HG03280 (cell line): ENCODE measurements at regions not wholly inside any gene's neighbourhood (a gene's known extent, or its start where the extent isn't known, plus 50 kb on each side); places are given as distances from the start of the nearest gene placed in this dataset.

Experiments
- ATAC-seq: cut with Tn5 transposase; IDR thresholded peaks from one replicate; pipeline ENCODE4 v1.9.1; 2021; ENCODE audit warnings: mild to moderate bottlenecking, moderate library complexity; ENCODE audit not compliant: unreplicated experiment

DNA sequence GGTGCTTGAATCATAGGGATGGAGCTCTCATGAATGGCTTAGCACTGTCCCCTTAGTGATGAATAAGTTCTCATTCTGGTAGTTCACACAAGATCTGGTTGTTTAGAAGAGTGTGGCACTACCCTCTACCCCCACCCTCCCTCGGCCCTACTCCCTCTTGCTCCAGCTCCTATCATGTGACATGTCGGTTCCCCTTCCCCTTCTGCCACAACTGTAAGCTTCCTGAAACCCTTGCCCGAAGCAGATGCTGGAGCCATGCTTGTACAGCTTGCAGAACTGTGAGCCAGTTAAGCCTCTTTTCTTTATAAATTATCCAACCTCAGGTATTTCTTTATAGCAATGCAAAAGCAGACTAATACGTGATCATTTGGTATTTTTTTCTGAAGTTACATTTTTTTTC, 1012.6 kb downstream of the BCL11A start:
- ATAC-seq: no peak

DNA sequence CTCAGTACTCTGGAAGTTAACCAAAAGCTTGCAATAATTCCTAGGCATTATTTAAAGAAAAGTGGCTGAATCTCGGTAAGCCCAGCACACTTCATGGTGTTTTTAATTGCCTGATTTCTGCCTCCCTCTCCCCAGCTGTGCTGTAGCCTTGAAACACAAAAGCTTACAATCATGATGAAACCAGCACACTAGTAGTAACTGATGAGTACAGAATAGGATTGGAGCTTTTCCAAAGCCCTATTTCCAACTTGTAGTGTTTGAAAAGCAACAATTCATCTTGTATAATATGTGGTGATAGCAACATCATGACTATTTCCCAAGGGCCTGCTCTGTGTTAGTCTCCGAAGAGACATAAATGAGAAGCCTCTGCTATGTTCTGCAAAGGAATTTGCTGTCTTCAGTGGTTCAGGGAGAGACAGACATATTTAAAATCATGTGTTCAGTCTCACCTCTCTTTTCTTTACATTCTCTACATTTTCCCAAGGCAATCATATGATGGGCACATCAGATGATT, 1015.0 kb downstream of the BCL11A start:
- no peak for ATAC-seq

DNA sequence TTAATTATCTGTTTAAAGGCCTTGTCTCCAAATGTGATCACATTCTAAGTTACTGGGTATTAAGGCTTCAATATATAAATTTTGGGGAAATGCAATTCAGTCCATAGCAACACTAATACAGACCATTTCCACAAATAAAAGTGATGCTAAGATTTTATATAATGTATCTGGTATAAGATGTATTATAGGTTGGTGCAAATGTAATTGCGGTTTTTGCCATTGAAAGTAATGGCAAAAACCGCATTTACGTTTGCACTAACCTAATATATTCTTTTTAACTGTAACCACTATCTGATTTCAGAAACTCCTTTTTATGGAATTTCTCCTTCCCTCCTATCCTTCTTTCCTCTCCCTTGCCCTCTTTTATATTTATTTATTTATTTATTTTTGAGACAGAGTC, 1020.6 kb downstream of the BCL11A start:
- no peak for ATAC-seq

DNA sequence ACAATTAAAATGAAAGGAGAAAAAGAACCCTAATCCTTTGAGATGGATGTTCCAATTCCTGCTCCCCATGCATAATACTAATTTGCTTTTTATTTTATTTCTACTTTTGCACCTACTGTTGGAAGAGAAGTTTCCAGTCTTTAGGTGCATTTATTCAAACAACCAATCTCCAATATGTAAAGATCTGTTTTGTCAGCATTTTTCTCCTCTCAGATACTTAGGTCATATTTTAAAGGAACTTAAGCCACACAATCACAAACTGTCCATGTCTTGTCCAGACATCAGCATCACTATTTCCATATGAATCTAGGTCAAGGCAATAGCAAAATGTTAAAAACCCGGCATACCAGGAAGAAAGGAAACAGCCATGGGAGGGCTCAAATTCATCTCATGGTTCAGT, 1023.2 kb downstream of the BCL11A start:
- no peak for ATAC-seq

DNA sequence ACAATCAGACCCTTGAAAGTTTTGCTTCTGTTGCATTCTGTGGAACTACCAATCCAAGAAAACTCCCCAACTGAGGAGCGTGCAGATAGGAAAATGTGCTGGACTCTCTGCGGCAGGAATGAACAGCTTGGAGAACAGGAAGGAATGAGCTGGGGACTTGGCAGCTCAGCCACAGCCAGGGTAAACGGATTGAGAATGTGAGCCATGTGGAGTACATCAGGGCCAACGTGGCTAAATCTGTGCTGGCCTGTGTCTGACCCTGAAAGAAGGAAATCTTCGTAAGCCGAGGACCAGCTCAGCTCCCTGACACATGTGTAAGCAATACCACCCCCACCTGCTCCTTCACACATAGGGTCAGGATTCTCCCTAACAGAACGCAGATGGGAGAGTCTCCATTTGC, 1023.7 kb downstream of the BCL11A start:
- no peak for ATAC-seq

DNA sequence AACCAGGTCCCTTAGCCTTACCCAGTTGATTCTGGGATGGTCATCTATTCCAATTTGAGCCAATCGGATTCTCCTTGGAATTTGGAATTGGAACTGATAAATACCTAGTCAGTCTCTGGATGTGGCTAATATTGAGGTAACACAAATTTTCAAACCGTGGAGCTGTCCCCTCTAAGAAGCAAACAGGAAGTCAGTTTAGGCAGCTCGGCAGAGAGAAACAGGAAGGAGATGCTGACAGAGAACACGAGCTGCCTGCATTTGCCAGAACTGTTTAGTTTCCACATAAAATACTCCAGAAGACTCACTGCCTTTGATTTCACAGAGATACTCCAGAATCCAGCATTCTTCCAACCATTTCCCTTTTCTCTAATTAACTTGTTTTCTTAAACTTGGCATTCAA, 1024.9 kb downstream of the BCL11A start:
- ATAC-seq: no peak

DNA sequence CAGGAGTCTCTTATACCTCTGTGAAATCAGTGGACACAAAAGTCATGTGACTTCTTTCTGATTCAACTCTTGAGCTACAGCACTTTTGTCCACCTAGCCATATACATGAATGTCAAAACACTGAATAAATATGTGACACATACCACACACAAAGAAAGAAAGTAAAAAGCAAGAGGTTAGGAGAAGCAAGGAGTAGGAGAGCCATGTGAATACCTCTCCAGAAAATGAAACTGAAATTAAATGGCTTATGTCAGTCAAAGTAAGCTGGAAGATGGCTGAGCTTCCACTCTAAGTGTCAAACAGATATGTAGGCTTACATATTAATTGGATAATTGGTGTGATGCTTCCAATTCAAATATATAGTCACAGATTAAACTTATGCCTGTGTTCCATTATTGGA, 1050.5 kb downstream of the BCL11A start:
- no peak for ATAC-seq

DNA sequence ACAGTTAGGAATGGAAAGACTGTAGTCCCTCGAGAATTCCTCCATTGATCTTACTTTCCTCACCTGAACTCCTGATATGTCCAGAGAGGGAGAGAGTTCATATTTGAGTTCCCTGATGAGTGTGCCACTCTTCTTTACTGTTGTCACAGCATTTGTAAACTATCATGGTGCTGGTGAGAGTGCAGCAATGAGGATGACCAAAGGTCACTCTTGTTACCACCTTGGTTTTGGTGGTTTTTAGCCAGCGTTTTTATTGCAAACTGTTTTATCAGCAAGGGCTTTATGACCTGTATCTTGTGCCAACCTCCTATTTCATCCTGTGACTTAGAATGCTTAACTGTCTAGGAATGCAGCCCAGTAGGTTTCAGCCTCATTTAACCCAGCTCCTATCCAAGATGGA, 1062.5 kb downstream of the BCL11A start:
- no peak for ATAC-seq

DNA sequence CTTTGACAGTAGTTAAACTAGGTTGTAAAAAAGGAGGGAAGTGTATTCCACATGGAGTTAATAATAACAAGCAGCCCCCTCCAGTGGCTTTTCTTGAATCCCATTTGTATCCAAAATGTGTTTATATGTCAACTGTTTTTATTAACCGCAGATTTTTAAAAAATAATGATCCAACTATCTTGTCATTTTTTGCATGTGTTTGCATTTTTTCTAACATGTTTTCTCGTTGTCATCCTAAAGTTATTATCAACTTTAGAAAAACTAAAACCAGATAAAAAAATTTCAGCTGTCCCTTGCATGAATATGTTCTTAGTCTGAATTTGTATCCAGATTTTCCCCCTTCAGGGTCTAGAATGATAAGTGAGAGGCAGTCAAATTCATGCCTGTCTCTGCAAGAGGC, 1063.3 kb downstream of the BCL11A start:
- ATAC-seq: no peak

DNA sequence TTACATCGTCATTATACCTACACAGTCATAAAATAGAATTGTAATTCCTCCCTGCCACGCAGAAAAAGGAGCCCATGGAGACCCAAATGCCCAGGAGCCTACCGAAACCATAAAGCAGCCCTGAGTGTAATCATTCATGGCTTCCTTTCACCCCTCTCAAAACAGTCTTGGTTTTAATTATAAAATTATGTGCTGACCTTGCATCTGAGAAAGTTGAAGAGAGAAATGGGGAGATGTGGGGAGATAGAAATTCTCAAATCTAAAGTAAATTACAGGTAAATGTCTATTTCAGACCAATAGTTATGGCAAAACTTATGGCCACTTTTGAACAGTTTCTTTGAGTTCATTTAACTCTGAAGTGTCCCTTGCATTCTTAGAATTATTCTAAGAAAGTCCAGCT, 1068.8 kb downstream of the BCL11A start:
- ATAC-seq: no peak

DNA sequence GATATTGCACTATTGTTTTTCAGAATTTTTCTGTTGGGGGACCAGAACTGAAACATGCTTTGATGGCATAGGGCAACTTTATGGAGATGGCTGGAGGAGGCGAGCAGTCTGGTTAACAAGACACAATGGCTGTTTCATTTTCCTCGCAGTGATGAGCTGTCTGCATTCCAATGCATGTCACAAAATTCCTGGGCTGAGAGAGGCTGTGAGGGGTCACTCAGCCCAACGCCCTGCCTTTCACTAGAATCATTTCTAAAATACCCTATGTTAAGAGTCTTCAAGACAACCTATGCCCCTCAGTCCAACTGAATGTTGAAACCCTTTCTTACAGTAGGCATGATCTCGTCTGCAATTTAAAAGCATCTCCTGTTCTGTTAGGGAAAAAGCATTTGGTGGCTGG, 1090.0 kb downstream of the BCL11A start:
- ATAC-seq: no peak

DNA sequence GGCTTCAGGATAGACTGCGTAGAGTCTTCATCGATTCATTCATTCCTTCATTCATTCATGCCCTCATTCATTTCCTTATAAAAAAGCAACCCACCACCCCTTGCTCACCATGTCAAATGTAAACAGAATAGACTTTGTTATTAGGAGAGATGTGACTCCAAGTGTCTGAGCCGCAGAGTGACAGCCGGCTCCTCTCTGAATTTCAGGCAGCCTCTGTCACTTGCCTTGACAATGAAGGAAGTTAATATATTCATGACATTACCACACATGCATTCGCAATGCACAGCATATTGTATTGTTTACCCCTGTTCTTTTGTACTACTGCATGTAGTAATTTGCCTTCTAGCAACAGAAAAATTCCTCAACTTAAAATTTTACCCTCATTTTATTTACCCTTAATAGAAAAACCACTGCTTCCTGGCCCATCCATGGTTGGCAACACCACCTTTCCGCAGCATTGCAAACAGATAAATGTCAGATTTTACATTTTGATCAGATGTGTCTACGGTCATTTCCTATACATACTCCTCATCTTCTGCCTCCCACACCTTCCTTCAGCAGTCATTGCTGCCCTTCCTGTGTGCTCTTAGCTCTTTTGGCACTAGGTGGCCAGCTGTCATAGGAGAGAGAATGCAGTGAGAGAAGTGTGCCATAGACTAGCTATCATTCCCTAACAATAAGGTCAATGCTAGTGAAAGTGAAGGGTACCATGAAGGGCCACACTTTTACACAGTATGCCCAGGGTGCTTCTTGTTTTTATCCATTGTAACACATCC, 1090.8 kb downstream of the BCL11A start:
- no peak for ATAC-seq

DNA sequence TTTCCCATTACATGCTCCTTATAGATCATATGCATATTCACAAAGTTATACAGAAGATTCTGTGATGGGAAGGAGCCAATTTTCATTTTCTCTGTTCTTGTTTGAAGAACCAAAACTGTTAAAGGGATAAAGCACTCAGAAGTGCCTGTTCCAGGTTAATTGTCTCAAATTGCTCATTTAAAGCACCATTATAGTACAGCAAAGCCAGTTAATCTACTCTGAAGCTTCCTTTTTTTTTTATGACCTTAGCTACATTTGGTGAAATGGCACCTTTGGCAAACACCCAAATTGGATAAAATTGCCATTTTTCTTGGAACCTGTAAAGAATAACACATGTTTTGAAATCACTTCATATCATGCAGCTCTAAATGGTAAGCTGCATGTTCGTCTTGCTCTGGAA, 1092.3 kb downstream of the BCL11A start:
- no peak for ATAC-seq

DNA sequence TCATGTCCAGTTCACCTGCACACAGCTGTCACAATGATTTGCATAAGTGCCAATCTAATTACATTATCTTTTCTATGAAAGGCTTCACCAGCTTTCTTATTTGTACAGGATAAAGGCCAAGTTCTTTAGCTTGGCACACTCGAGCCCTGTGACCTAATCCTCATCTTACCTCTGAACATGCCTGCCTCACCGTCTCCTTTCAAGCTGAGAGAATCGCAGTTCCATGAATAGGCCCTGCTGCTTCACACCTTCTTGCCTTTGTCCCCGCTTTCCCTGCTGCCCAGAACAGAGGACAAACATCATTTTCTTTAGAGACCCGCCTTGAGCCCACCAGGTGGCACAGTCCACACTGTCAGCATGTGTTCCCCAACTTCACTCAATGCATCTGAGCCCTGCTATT, 1094.7 kb downstream of the BCL11A start:
- no peak for ATAC-seq

DNA sequence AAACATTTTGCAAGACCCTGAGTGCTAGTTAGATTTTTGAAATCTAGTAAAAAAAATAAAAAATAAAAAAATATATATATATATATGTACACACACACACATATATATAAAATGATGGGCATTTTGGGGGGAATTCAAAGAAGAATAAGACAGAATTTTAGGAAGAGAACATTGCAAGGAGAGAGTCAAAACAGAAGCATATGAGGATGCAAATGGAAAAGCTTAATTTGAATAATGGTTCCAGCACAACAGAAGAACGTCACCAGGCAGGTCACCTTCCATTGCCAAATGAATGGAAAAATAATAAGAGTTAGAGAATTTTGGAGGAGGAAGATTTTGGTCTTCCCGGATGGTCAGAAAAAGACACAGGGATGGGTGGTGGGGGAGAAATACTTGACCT, 1097.2 kb downstream of the BCL11A start:
- ATAC-seq: no peak

DNA sequence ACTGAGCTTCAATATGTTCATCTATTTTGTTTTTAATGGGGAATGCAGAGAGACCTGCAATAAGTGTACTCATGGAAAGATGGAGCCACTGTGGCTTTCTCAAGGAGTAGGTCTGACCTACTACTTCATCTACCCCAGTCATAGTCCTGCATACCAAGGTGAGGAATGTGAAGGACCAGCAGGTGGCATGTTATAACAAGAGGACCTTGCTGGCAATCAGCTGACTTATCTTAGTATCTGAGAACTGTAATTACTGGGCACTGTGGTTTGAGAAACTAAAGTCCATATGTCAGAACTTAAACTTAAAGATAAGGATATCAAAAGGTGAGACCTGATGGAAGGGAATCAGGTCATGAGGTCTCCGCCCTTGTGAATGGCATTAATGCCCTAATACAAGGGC, 1104.2 kb downstream of the BCL11A start:
- ATAC-seq: no peak

DNA sequence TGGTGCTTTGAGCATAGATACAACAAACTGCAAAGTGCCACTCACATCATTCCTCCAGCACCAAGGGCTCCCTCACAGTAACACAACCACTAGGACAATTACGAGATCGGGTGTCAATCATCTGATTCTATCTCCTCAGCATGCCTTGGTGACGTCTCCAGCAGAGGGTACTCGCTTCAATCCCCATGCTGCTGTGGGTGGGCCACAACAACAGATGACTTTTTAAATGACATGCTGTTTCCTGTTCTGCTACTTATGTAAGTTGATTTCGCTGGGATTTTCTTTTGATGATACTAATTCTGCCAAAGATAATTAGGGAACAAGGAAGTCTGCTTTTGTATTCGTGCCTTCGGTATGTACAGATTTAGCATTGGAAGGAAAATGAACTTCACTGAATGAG, 1113.0 kb downstream of the BCL11A start:
- no peak for ATAC-seq

DNA sequence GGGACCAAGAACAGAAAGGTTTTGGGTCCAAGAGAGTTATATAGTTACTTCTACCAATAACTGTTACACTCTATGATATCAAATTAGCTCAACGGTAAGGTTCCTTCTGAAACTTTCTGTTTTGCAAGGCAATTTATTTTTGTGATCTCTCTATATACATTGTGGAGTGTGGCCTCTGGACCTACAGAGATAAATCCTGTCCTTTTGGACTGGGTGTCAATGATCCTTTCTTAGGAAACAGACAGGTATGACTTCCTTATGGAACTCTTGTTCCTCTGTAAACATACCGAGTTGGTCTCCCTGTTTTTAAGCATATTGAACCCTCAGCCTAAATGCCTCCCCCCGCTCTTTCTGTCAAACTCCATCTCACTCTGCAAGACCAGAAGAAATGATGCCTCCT, 1117.8 kb downstream of the BCL11A start:
- ATAC-seq: no peak

DNA sequence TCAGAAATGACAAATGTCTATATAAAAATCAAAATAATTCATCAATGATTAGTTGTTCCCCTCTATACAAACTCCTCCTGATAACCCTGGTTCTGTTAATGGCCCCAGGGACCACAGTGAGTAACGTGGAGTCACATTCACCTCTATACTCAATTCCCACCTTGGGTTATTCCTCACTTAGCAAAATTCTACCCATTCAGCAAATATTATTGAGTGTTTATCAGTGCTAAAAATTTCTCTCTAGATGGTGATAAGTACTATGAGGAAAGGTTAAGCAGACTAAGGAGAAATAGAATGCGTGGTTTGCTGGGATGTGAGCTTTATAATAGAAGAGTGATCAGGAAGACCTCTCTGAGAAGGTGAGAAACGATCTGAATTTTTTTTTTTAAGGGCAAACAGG, 1124.5 kb downstream of the BCL11A start:
- no peak for ATAC-seq

DNA sequence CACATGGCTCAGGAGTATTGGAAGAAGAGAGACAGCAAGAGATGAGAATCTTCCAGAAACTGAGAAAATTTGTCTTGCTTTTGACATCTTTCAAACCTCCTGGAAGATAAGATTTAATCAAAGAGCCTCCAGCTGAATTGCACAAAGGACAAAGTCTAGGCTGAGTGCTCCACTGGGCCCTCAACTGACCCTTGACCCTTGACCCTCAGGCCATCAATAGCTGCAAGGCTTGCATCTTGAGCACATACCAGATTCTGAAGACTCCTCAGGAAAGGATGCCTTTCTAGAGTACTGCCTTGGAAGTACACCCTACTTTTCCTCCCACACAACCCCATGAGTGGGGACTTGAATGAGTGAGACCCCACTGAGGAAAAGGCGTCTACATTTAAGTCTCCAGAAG, 1125.5 kb downstream of the BCL11A start:
- no peak for ATAC-seq

DNA sequence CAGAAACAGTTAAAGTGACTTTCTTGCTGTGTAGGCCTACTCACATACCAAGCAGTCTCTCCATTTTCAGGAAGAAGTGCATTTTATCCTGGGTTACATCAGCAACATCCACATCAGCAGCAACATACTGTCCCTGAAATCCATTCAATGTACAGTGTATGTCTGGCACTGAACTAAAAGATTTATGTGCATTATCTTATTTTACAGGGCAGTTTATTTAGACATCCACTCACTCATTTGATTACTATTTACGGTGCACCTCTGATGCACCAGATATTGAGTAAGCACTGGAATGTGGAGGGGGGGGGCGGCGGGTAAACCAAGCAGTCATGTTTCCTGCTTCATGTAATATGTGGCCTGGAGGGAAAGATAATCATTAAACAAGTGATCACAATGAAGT, 1128.2 kb downstream of the BCL11A start:
- no peak for ATAC-seq

DNA sequence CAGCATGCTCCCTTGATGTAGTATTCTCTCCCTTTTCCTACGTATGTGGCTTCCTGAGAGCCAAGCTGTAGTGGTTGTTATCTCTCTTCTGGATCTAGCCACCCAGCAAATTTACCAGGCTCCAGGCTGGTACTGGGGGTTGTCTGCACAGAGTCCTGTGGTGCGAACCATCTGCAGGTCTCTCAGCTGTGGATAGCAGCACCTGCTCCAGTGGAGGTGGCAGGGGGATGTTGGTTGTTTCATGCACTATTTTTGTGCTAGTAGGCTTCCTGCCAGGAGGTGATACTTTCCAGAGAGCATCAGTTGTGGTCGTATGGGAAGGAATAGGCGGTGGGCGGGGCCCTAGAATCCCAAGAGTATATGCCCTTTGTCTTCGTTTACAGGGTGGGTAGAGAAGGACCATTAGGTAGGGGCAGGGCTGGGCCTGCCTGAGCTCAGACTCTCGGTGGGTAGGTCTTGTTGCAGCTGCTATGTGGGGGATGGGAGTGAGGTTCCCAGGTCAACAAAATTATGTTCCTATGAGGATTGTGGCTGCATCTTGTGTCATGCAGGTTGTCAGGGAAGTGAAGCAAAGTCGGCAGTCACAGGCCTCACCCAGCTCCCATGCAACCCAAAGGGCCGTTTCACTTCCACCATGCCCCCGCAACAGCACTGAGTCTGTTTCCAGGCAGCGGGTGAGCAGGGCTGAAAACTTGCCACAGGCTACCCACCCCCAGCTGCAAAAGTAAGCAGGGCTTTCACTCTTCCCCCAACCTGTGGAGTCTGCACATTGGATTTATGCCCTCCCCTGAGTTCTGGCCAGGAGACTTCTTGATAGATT, 1139.5 kb downstream of the BCL11A start:
- ATAC-seq: no peak
